Iris pigment epithelial cell (primary cell): ENCODE measurements at regions not wholly inside any gene's neighbourhood (a gene's known extent, or its start where the extent isn't known, plus 50 kb on each side); places are given as distances from the start of the nearest gene placed in this dataset.

Experiments
- DNase-seq: peaks from one replicate; pipeline ENCODE4 v3.0.0-alpha.2; 2011; ENCODE audit warnings: low read depth

DNA sequence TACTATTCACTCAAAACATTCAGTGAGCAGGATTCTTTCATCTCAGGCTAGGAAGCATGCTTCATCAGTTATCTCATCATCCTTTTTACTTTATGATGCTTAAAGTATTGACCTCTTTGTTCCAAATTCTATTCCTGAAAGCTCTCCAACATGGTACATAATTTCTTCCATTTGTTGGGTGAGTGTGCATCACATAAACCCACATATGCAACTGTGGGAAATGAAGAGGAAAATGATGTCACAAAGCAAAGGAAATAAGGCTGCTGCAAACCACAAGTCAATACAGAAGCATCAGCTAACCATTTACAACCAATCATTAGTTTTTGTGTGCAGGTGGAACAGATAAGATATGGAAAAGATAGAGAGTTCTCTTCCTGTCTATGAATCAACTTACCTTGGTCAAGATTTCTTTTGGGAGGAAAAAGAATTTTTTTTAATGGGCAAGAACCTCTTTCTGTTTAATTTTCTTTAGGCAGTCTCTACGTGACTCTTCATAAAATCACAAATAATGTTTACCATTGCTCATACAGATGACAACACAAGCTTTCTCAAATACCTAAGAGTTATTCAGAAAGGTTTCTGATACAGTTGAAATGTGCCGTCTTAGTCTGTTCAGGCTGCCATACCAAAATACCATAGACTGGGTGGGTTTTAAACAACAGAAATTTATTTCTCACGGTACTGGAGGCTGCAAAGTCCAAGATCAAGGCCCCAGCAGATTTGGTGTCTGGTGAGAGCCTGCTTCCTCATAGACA, 259.9 kb downstream of the ADGRG6 start:
- DNase-seq, result no peak

DNA sequence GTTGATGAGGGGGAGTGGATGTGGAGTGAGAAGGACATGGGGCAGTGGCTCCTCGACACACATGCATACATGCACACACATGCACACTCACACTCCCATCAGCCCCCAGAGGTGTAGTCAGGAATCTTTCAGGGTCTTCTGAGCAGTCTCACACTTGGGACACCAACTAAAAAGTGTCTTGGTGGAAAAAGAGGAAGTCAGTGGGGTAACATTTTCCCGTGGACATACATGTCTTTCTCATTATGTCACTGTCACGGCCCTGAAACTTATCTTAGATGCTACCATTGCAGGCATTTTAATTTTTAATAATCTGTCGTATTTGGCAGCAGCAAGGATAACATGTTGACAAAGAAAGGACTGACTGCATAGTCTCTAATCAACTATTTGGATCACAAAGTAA, 261.1 kb downstream of the ADGRG6 start:
- no peak for DNase-seq

DNA sequence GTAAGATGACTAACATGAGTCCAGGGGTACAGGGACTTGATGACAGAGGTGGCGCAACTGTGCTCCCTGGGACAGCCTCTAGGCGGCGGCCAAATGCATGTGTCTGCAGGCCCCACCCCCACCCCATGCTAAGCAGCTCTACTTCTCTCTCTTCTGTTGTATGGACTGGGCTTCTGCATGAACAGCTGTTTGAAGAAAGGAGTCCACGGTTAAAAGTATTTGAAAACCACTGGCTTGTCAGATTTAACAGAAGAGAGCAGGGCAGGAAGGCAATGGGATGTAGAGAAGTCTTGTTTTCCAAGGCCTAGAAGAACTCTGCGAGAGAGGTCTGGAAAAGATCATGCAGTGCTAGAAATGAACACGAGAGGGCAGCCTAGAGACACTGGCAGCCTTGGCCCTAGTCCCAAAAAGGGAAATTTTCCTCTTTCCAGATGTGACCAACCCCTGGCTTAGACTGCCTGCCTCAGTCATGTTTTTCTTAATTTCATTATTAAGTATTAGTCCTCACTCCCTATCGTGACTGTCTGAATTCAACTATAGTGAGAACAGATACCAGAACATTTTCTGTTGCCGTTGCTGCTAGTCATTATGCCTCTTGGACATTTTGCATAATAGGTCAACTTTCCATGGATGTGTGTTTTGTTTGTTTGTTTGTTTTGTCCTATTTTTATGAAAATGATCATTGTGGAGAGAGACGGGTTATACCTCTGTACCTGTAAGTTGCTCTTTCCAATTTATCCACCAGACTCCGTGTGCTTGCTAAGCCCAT, 265.0 kb downstream of the ADGRG6 start:
- DNase-seq, result peak; percentile 44

DNA sequence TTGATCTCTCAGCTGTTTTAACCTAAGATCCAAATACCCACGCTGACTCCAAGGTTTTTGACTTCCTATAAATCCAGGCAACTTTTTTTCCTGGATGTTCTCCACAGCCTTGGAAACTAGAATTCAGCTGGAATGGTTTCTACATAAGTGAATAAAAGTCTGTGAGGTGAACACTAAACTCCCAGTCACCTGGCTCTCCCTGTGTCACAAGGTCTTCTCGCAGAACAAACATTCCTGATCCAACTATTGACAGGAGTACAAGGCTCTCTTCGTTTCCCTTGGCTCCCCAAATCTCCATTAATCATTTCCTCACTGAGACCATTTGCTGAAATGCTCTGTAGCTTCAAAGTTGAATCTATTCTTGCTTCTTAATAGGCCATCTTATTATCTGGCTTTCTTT, 265.7 kb downstream of the ADGRG6 start:
- DNase-seq, result no peak

DNA sequence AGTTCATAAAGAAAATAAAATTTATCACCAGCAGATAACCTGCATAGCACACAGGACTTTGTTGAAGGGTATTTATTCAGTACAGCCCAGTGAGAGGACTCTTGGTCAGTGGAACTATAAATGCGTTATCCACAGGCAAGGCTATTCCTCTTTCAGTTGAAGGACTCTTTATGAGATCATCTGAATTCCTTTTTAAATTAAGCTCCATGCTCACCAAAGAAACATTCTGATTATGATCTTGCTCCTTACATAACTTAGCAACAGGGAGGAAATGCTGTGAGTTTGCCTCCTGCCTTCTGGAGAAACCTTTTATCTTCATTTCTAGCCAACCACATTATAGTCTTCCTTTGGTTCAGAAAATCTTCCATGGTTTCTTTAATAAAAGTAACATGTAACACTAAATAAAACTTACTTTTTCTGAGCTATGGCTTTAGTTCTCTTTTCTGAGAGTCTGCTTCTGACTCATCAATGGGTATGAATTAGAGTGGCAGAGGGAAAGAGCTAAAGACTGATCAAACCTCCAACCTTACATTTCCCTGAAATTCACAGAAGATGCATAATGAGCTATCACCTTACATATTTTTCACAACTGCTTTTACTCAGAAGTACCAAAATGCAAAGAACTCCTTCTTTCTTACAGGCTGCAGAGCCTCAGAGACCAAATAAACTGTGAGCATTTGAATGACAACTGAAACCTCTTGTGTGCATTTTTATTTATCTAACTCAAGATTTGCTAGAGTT, 267.2 kb downstream of the ADGRG6 start:
- DNase-seq, result peak; percentile 79

DNA sequence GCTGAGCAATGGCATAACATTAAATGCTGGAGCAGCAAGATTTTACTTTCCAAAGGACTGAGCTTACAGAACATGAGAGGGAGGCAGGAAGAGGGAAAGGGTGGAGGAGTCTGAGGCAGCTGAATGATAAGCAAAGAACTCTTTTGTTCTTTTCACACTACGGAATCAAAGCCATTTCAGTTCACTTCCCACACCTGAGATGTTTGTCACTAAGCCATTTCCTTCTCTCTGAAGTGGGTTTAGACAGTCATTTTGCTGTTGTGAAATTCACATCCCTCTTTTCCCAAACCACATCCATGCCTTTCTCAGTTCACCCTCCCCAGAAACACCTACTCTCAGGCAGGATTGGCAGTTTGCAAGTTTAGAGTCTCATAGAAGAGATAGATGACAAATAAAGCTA, 267.9 kb downstream of the ADGRG6 start:
- DNase-seq, result no peak

DNA sequence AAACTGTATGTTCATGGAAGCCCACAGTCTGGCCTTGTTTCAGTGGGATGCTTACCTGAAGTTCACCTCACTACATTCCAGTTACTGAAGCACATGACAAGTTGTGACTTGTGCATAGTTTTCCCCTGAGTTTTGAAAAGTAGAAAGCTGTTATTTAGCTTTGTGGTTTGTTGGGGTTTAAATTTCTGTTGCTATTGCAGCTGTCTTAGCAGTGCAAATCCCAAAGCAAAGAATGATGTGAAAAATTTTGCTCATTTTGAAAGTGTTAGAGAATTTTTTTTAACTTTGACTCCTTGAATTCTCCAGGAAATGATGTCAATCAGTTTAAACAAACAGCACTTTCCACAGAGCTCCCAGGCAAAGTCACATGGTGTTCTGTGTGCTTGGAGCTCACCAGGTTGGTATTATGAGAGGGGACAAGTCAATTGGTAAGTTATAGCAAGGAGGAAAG, 268.4 kb downstream of the ADGRG6 start:
- DNase-seq, result peak; percentile 86

DNA sequence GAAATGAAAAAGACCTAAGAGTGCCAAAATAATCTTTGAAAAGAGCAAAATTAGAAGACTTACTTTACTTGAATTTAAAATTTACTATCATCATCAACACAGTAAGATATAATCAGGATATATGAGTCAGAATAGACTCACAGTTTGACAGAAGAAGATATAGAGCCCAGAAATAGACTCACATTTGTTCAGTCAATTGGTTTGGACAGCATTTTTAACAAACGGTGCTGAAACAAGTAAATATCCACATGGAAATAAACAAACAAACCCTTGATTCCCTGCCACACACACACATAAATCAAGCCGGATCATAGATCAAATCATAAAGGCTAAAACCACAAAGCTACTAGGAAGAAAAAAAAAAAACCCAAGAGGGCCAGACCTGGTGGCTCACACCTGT, 291.1 kb downstream of the ADGRG6 start:
- peak; percentile 1 for DNase-seq

DNA sequence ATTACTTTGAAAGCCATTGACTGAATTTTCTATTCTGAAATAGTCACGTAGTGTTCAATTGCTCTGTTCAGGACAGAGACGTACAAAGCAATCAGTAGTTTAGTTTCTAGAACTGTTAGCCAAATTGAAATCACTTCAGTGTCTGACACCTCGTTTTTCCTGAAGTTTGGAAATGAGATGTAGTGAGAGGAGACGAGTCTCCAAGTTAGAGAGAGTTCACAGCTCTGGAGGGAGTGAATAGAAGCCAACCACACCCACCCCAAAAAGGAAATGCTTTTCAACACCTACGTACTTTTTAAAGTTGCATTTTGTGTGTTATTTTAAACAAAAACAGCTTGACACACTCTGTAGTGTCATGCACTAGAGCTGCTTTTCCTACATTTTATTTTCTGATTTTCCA, 296.0 kb downstream of the ADGRG6 start:
- DNase-seq, result no peak

DNA sequence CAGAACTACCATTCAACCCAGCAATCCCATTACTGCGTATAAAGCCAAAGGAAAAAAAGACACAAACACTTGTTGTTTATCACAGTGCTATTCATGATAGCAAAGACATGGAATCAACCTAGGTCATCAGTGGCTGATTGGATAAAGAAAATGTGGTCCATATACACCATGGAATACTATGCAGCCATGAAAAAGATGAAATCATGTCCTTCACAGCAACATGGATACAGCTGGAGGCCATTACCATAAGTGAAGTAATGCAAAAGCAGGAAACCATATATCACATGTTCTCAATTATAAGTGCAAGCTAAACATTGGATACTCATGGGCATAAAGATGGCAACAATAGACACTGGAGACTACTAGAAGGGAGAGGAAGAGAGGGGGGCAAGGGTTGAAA, 299.6 kb downstream of the ADGRG6 start:
- DNase-seq, result no peak

DNA sequence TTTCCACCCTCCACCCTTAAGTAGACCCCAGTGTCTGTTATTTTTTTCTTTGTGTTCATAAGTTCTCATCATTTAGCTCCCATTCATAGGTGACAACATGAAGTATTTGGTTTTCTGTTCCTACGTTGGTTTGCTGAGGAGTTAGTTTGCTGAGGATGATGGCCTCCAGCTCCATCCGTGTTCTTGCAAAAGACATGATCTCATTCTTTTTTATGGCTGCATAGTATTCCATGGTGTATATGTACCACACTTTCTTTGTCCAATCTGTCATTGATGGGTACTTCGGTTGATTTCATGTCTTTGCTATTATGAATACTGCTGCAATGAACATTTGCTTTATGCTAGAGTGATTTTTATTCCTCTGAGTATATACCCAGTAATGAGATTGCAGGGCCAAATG, 301.2 kb downstream of the ADGRG6 start:
- no peak for DNase-seq

DNA sequence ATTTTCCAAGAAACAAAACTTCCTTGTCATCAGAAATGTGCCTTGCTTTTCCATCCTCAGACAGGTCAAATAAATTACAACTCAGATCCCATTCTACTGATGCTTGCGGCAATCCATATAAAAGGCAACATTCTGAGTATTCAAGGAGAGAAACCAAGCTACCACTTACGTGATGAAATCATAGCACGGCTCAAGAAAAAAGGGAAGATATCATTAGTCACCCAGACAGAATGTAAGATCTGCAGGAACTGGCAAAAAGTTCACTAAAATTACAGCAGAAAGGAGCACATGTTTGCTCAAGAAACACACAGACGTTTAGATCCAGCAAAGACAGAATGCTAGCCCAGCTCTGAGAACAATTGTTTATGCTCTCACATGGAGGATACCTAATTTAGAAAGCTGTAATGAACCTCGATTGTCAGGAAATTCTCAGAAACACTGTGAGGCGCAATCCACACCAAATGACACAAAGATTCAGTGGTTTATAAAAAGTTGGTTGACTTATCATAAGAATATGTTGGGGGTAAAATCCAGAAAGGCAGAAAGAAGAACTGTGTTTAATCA, 304.2 kb downstream of the ADGRG6 start:
- DNase-seq, result peak; percentile 79

DNA sequence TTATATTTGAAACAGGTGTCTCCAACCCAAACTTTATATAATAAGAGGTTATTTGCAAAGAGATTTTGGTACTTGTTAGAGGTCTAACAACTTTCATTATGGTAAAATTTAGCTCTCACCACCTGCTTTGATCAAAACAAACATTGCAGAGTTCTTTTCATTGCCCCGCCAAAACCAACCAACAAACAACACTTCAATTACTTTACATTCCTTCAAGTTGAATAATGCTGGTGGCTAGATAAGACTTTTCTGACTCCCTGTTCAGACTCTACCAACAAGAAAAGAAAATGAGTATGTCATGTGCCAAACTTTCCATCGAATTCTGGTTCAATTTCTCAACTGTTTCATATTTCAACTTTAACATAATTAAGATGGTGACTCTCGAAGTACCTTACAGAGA, 311.1 kb downstream of the ADGRG6 start:
- no peak for DNase-seq

DNA sequence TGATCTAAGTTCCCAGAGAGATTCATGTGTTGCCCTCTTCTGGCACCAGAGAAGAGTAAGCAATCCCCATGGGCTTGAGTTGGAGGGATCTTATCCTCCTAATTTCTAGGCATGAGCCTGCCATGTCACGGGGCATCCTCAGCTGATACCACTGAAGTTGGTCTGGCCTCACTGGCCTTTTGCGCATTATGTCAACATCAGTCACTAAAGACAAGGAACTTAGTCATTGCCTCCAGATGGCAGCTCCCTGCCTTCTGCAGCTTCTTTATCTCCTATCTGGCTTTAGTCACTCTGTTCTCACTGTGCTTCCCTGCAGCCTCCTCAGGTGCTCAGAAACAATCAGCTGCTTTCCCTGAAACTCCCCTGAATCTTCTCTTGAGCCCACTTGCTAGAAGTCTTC, 312.2 kb downstream of the ADGRG6 start:
- DNase-seq, result no peak

DNA sequence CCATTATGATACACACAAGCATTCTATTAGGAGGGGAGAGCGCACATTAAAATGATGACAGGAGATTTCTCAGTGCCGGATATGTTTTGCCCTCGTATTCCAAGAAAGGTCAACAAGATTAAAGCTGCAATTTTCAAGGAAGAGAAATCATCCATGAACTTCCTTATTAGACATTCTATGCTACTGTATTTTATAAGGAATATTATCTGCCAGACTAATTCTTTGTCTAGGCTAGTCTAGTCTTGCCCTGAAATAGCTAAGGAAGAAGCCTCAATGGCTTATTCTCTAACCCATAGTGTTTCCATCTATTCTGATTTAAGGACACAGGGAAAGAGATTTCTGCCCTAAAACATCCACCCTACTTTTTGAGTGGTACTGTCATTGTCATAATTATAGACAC, 315.4 kb downstream of the ADGRG6 start:
- DNase-seq, result no peak

DNA sequence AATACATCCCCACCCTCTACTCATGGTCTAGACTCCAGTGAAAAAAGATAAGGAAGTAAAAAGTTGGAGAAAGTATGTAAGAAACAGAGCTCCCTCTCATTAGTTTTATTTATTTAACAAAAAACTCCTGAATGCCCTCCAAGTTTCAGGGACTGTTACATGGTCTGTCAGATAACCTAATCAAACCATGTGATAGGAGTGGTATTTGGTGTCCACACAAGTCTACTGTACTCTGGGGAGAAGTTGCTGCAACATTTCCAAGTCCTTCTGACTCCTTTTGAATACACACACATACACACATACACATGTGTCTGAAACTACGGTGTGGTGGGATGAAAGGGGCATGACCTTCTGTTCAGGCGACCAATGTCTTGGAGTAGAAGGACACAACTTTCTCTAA, 320.0 kb downstream of the ADGRG6 start:
- DNase-seq, result no peak

DNA sequence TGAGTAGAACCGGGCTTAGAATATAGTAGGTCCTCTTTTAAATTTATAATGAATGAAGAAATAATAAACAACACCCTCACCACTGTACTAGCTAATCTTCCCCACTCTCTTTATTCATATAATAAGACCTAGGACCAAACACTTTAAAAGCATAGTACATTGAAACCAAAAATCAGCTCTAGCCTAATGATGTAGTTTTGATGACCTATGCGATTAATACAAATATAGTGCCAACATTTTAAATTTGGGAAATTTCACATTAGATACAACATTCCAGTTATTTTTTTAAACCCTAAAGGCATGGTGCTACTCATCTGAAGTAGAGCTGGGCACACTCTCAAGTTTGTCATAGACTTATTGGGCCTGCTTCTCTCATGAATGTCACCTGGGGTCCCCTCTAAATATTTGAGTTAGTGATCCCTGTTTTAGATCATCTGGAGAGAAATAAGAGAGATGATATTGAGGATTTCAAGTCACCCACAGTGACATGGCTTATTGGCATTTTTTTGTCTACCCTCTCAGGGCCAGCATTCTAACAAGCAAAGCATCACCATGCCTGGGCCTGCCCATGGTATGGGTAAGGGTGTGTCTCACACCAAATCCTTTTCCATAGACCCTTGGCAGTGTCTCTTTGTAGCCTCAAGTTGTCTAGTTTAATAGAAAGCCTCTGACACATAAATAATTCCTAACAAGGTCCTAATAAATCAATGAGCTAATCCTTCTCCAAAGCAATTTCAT, 319.8 kb downstream of the HIVEP2 start:
- no peak for DNase-seq

DNA sequence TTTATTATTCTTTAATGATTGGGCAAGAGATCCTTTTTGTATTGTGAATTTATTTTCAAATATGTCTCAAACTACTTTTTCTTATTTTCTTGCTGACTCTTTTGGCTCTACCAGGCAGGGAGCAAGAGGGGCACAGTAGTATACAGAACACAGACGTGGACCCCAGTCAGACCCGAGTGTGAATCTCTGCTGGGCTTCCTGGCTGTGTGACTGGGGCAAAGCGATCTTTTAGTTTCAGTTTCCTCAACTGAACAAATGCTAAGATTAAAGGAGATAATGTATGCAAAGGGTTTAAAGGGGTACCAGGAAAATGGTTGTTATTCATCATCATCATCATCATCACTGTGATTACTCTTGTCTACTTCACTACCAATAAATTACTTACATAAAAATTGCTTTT, 317.5 kb downstream of the HIVEP2 start:
- DNase-seq, result no peak

DNA sequence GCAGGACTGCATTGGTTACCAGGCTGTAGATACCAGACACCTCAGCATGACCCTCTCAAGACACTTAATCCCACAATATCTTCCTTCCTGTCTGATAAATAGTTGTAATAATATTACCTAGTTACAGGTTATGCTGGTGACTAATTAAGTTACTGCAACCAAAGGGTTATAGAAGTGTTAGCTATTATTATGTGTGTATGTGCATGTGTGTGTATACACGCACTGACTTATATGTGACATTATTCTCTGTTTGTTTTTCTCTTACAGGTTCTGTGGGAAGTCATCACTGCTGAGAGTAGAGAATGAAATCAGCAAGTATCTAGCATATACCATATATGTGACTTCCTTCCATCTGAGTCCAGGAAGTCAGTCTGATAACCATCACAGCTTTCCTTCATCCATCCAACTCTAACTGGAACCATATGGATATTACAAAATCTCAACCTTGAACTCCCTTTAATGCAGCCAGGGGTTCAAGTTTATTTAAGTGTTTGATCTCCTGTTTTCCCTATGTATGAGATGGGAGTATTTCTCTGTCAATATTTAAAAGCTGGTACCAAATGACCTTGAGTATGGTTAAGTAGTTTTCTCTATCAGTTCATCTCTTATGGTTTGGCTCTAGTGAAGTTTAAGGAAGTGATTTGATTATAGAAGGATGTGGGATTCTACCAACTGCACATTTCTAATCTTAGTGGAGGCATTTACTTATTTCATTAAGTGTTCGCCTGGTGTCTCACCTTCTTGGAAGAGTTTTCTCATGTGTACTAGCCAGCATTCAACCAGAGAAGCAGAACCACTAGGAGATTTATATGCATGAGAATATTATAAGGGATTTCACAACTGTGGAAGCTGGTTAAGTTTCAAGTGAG, 313.2 kb downstream of the HIVEP2 start:
- DNase-seq, result no peak

DNA sequence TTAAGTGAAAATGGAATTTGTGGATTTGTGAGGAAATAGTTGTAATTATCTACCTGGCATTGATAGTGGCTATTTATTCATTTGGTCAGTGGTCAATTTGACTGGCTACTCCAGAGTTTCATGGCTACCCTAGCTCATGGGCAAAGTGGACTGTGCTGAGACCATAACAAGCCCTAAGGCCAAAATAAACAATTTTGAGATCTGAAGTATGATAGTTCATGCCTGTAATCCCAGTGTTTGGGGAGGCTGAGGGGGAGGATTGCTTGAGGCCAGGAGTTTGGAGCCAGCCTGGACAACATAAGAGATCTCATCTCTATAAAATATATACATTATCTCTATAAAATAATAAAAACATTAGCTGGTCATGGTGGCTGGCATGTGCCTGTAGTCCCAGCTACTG, 311.7 kb downstream of the HIVEP2 start:
- no peak for DNase-seq

DNA sequence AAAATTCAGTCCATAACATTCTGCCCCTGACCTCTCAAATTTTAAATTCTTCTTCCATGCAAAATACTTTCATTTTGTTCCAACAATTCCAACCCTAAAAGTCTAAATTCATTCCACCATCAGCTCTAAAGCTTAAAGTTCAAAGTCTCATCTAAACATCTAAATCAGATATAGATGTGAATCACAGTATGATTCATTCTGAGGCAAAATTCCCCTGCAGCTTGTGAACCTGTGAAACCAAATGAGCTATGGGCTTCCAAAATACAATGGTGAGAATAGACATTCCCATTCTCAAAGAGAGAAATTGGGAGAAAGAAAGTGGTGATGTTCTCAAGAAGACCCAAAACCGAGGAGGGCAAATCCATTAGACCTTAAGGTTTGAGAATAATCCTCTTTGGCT, 309.8 kb downstream of the HIVEP2 start:
- peak; percentile 45 for DNase-seq
